SK-N-SH treated with all-trans-retinoic acid at 6 μM for 48 hours (cell line): ENCODE measurements at regions not wholly inside any gene's neighbourhood (a gene's known extent, or its start where the extent isn't known, plus 50 kb on each side); places are given as distances from the start of the nearest gene placed in this dataset.

Experiments used
- ATAC-seq: fragments of 200-7000 bp; cut with Tn5 transposase; 3 replicates; pipeline ENCODE4 v1.9.1; 2020; ENCODE audit warnings: mild to moderate bottlenecking, moderate library complexity
- ARNTL ChIP-seq: fragments of 450-650 bp; formaldehyde crosslinking; IDR thresholded peaks from 2 replicates; pipeline ENCODE4 v1.5.0; 2020; ENCODE audit warnings: low read depth, mild to moderate bottlenecking, moderate library complexity, borderline replicate concordance
- BACH2 ChIP-seq: fragments of 250-450 bp; sonication (Bioruptor Pico); IDR thresholded peaks from 2 replicates; pipeline ENCODE4 v1.9.0; 2021; ENCODE audit warnings: mild to moderate bottlenecking, borderline replicate concordance
- CSDC2 ChIP-seq: fragments of 250-450 bp; sonication (Bioruptor Pico); IDR thresholded peaks from 2 replicates; pipeline ENCODE4 v1.5.0; 2020; ENCODE audit warnings: mild to moderate bottlenecking, moderate library complexity
- CSRNP3 ChIP-seq: fragments of 250-450 bp; sonication (Bioruptor Pico); IDR thresholded peaks from 2 replicates; pipeline ENCODE4 v1.5.1; 2021; ENCODE audit warnings: mild to moderate bottlenecking, moderate library complexity
- ESRRG ChIP-seq: fragments of 250-450 bp; sonication (Bioruptor Pico); IDR thresholded peaks from 2 replicates; pipeline ENCODE4 v1.6.1; 2021; ENCODE audit warnings: mild to moderate bottlenecking
- GLIS3 ChIP-seq: fragments of 250-450 bp; sonication (Bioruptor Pico); IDR thresholded peaks from 2 replicates; pipeline ENCODE4 v1.5.0; 2020; ENCODE audit warnings: mild to moderate bottlenecking, moderate library complexity
- ISL1 ChIP-seq: fragments of 250-450 bp; sonication (Bioruptor Pico); IDR thresholded peaks from 2 replicates; pipeline ENCODE4 v2.1.2; 2022; ENCODE audit warnings: mild to moderate bottlenecking, moderate library complexity
- OSR1 ChIP-seq: fragments of 250-450 bp; sonication (Bioruptor Pico); IDR thresholded peaks from 2 replicates; pipeline ENCODE4 v1.8.0; 2022; ENCODE audit warnings: moderate library complexity, mild to moderate bottlenecking, inconsistent platforms
- POU6F1 ChIP-seq: fragments of 250-450 bp; sonication (Bioruptor Pico); IDR thresholded peaks from 2 replicates; pipeline ENCODE4 v1.8.0; 2021; ENCODE audit warnings: low read depth, mild to moderate bottlenecking, moderate library complexity, borderline replicate concordance
- PPARA ChIP-seq: fragments of 250-450 bp; sonication (Bioruptor Pico); IDR thresholded peaks from 2 replicates; pipeline ENCODE4 v1.5.0; 2020; ENCODE audit warnings: mild to moderate bottlenecking, borderline replicate concordance
- RARB ChIP-seq: fragments of 250-450 bp; sonication (Bioruptor Pico); IDR thresholded peaks from 2 replicates; pipeline ENCODE4 v1.8.0; 2021; ENCODE audit warnings: mild to moderate bottlenecking, moderate library complexity
- SNAI2 ChIP-seq: fragments of 250-450 bp; sonication (Bioruptor Pico); IDR thresholded peaks from 2 replicates; pipeline ENCODE4 v1.5.0; 2020; ENCODE audit warnings: mild to moderate bottlenecking, moderate library complexity
- TCF4 ChIP-seq: fragments of 250-450 bp; sonication (Bioruptor Pico); IDR thresholded peaks from 2 replicates; pipeline ENCODE4 v1.8.0; 2021; ENCODE audit warnings: mild to moderate bottlenecking, moderate library complexity, borderline replicate concordance
- TOX ChIP-seq: fragments of 250-450 bp; sonication (Bioruptor Pico); IDR thresholded peaks from 2 replicates; pipeline ENCODE4 v1.8.0; 2021; ENCODE audit warnings: mild to moderate bottlenecking, moderate library complexity, borderline replicate concordance
- TSHZ2 ChIP-seq: fragments of 250-450 bp; sonication (Bioruptor Pico); IDR thresholded peaks from 2 replicates; pipeline ENCODE4 v1.5.0; 2020; ENCODE audit warnings: mild to moderate bottlenecking, moderate library complexity
- ZC3H10 ChIP-seq: fragments of 250-450 bp; sonication (Bioruptor Pico); IDR thresholded peaks from 2 replicates; pipeline ENCODE4 v1.5.1; 2021; ENCODE audit warnings: mild to moderate bottlenecking, moderate library complexity
- ZFP3 ChIP-seq: fragments of 250-450 bp; sonication (Bioruptor Pico); IDR thresholded peaks from 2 replicates; pipeline ENCODE4 v1.5.0; 2020; ENCODE audit warnings: mild to moderate bottlenecking, moderate library complexity
- ZFP30 ChIP-seq: fragments of 450-650 bp; formaldehyde crosslinking; IDR thresholded peaks from 2 replicates; pipeline ENCODE4 v1.5.0; 2022; ENCODE audit warnings: mild to moderate bottlenecking, moderate library complexity
- ZNF565 ChIP-seq: fragments of 450-650 bp; formaldehyde crosslinking; conservative IDR thresholded peaks from 2 replicates; pipeline ENCODE4 v1.5.0; 2020; ENCODE audit warnings: low read depth, mild to moderate bottlenecking, moderate library complexity
- ZNF70 ChIP-seq: fragments of 450-650 bp; formaldehyde crosslinking; IDR thresholded peaks from 2 replicates; pipeline ENCODE4 v1.5.0; 2020; ENCODE audit warnings: mild to moderate bottlenecking, moderate library complexity
- ZNF8 ChIP-seq: fragments of 450-650 bp; formaldehyde crosslinking; IDR thresholded peaks from 2 replicates; pipeline ENCODE4 v1.5.0; 2020; ENCODE audit warnings: mild to moderate bottlenecking, moderate library complexity
- TF ChIP-seq, protein P1 (sequence below): fragments of 250-450 bp; sonication (Bioruptor Pico); IDR thresholded peaks from 2 replicates; pipeline ENCODE4 v1.8.0; 2020; ENCODE audit warnings: mild to moderate bottlenecking, moderate library complexity, borderline replicate concordance

GRCh38 chr10:131669838-131670237, 231.0 kb upstream of the PPP2R2D start (continued):
- TF ChIP-seq CSRNP3 (CRISPR knock-in tag) = no peak
- TF ChIP-seq, protein P1, sequence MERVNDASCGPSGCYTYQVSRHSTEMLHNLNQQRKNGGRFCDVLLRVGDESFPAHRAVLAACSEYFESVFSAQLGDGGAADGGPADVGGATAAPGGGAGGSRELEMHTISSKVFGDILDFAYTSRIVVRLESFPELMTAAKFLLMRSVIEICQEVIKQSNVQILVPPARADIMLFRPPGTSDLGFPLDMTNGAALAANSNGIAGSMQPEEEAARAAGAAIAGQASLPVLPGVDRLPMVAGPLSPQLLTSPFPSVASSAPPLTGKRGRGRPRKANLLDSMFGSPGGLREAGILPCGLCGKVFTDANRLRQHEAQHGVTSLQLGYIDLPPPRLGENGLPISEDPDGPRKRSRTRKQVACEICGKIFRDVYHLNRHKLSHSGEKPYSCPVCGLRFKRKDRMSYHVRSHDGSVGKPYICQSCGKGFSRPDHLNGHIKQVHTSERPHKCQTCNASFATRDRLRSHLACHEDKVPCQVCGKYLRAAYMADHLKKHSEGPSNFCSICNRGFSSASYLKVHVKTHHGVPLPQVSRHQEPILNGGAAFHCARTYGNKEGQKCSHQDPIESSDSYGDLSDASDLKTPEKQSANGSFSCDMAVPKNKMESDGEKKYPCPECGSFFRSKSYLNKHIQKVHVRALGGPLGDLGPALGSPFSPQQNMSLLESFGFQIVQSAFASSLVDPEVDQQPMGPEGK (CRISPR knock-in tag) = no peak
- TF ChIP-seq SNAI2 (CRISPR knock-in tag) = no peak
- TF ChIP-seq ZNF70 (CRISPR knock-in tag) = no peak
- no peak for TF ChIP-seq TOX (CRISPR knock-in tag)
- no peak for TF ChIP-seq ESRRG
- TF ChIP-seq CSDC2 (CRISPR knock-in tag) = no peak
- TF ChIP-seq ARNTL (CRISPR knock-in tag) = no peak
- TF ChIP-seq PPARA (CRISPR knock-in tag) = no peak

GRCh38 chr10:131670341-131670740, 230.5 kb upstream of the PPP2R2D start:
- ATAC-seq = no peak
- TF ChIP-seq TCF4 (CRISPR knock-in tag) (no peak), ZNF8 (CRISPR knock-in tag) (no peak)
- TF ChIP-seq, all 23 proteins: peak for 0

DNA sequence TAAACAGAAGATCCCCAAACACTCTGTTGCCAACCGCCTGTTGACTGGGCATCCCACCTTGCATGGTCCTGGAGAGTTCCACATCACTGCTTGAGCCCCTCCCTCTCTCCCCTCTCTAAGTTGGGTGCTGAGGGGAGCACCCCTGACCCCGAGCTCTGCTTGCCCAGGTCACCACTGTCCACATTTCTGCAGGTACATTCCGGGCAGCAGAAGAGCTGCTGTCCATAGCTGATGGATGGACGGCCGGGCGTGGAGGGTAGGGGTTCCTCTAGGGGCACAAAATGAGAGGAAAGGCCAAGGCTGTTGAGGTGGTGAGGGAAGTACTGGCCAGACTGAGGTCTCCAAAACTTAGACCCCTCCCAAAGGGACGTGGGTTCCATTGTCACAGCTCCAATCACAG, 227.4 kb upstream of the PPP2R2D start:
- ATAC-seq = no peak
- TF ChIP-seq ESRRG = no peak
- TF ChIP-seq POU6F1 (CRISPR knock-in tag) = no peak
- TF ChIP-seq TSHZ2 (CRISPR knock-in tag) = no peak
- TF ChIP-seq RARB (CRISPR knock-in tag) = no peak
- TF ChIP-seq ZNF8 (CRISPR knock-in tag) = no peak
- TF ChIP-seq ZNF70 (CRISPR knock-in tag) = no peak

GRCh38 chr10:131674130-131674529, 226.7 kb upstream of the PPP2R2D start:
- no peak for TF ChIP-seq TSHZ2 (CRISPR knock-in tag)
- TF ChIP-seq ZNF565 (CRISPR knock-in tag) = no peak
- no peak for TF ChIP-seq GLIS3 (CRISPR knock-in tag)
- no peak for TF ChIP-seq OSR1 (CRISPR knock-in tag)
- TF ChIP-seq ZFP30 (CRISPR knock-in tag) = no peak
- TF ChIP-seq TOX (CRISPR knock-in tag) = no peak
- no peak for TF ChIP-seq PPARA (CRISPR knock-in tag)
- TF ChIP-seq RARB (CRISPR knock-in tag) = no peak
- no peak for TF ChIP-seq CSDC2 (CRISPR knock-in tag)
- no peak for TF ChIP-seq ZNF70 (CRISPR knock-in tag)
- TF ChIP-seq POU6F1 (CRISPR knock-in tag) = no peak
- TF ChIP-seq BACH2 (CRISPR knock-in tag) = no peak
- no peak for TF ChIP-seq ZC3H10 (CRISPR knock-in tag)
- TF ChIP-seq ISL1 (CRISPR knock-in tag) = no peak
- no peak for TF ChIP-seq SNAI2 (CRISPR knock-in tag)
- no peak for TF ChIP-seq ZFP3 (CRISPR knock-in tag)
- ATAC-seq = no peak
